TTC549 (cell line): ENCODE measurements at regions not wholly inside any gene's neighbourhood (a gene's known extent, or its start where the extent isn't known, plus 50 kb on each side); places are given as distances from the start of the nearest gene placed in this dataset.
"Not testable (repeated sequence)": the region's sequence is repeated elsewhere in the genome, so short reads cannot be mapped to it uniquely, and the experiment has no call there.

Experiments
- FAIRE-seq: peaks from 2 replicates; lab custom pipeline; 2012; peaks lifted over from hg19 to GRCh38; lab: Jason Lieb, UNC

DNA sequence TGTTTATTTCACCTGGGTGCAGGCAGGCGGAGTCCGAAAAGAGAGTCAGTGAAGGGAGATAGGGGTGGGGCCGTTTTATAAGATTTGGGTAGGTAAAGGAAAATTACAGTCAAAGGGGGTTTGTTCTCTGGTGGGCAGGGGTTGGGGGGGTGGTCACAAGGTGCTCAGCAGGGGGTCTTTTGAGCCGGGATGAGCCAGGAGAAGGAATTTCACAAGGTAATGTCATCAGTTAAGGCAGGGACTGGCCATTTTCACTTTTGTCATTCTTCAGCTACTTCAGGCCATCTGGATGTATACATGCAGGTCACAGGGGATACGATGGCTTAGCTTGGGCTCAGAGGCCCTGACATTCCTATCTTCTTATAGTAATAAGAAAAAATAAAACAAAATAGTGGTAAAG is 220.3 kb upstream of the ZNF608 start:
- not testable (repeated sequence) for FAIRE-seq

- FAIRE-seq = not testable (repeated sequence)
Observed at GRCh38 chr5:124970381-124970780, 223.9 kb upstream of the ZNF608 start.

DNA sequence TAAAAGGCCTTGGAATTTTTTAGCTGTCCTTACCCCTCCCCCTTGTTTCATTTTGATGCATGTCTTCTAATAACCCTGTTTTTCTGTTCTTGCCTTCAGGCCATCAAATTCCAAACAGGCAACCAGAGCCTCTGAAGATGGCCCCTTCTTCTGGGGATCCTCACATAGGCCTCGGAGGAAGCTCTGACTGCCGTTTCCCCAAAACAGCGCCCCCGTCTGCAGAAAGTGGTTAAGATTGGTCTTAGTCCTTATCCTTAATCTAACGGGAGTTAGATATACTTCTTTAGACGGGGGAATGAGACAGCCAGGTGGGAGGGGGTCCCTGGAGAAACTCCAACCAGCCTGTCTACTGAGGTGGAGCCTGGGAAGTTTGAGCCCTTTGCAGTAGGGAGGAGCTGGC is 226.3 kb upstream of the ZNF608 start:
- no peak for FAIRE-seq

DNA sequence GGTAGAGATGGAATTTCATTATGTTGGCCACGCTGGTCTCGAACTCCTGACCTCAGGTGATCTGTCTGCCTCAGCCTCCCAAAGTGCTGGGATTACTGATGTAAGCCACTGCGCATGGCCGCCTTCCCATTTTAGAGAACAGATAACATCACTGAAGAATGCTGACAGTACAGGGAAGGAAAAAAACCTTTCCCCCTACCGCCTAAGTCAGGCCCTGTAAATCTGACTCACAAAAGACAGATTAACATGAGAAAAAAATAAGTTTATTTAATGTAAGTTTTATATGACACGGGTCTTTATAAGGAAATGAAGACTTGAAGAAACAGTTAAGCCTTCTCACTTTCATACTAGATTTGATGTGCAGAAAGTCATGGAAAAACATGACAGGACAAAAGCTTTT is 227.2 kb upstream of the ZNF608 start:
- FAIRE-seq = no peak

GRCh38 chr5:124976086-124976485 is 229.6 kb upstream of the ZNF608 start:
- FAIRE-seq = no peak

DNA sequence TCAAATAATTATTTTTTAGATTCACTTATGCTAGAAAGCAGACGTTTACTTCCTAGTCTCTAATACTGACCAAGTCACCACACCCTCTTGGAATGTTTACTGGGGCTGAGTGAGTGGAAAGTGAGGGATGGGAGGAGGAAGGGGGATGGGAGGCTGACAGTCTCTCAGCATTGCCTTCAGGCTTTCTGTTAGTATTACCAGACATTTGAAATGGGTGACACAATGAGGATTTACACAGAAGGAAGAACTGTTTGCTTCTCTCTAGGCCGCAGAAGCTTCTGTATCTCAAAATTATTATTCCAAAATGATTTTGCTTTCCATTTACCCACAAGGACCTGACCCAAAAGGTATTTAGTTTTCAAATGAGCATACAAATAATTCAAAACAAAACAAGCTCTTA is 232.8 kb upstream of the ZNF608 start:
- FAIRE-seq = no peak

DNA sequence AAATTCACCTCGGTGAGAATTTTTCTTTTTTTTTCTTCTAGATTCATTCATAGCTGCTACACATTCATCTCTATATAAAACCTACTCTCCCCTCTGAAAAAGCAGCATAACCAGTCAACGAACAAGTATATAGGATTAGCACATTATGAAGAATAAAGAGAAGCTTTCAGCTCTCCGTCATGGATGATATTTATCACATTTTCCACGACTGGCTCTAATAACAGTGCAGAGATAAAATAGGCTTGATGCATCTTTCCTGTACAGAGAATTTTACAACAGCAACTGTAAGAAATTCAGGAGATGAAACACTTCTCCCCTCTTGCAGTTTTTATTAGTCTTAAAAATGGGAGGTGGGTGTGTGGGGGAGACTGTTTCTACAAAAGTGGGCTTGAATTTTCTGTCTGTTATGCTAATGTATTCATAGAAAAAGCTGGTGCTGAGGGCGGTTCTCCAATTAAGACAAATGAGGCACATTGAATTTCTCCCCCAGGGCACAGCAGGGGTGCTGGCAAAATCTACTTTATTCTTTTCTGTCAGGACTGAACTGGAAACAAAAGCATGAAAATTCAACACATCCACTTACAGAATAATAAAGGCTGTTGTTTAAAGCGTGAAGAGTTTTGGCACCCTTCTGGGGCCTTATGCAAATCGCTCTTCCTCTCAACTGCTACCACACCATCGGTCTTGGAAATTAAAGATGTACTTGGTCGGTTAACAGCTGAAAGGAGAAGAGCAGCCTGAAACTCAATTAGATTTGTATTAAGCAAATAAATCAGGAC is 233.9 kb upstream of the ZNF608 start:
- no peak for FAIRE-seq

DNA sequence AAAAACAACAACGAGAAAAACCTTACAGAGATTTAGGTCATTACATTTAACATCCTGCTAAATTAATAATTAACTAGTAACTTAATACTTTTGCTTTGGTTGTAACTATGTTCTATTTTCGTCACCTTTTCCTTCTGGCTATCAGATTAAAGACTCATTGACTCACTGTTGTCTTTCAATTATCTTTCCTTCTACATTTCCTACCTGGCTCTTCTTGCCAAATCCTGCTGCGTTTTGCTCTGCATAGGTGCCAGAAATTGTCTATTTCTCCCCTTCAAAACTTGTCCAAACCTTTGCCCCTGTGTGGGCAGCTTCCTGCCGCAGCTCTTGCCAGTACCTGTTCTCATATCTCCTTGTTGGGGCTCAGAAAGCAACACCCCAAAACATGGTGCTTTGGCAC is 235.5 kb upstream of the ZNF608 start:
- FAIRE-seq = no peak

DNA sequence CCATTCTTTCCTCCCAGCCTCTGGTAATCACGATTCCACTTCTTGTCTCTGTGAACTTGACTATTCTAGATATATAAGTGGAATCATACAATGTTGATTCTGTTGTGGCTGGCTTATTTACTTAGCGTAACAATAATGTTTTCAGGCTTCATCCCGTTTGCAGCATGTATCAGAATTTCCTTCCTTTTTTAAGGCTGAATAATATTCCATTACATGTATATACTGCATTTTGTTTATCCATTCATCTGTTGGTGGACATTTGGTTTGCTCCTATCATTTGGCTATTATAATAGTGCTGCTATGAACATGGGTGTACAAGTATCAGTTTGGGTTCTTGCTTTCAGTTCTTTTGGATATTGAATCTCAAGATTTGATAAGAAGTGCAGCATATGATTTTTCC is 239.7 kb upstream of the ZNF608 start:
- no peak for FAIRE-seq

DNA sequence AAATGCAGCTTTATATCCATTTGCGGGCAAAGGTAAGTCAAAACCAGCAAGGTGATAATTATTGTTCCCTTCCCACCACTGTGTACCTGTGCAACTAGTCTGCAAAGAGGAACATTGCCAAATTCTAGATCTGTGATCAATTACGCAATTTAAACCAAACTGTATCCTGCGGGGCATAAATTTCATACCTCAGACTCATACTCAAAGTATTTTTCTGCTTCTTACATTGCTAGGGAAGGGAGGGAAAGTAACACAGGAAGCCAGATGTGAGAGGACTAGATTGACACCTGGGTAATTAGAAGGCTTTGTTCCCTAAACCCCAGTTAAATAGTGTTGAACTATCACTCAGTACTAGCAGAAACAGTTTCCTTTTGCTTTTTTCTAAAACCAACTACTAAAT is 240.2 kb upstream of the ZNF608 start:
- FAIRE-seq = no peak

DNA sequence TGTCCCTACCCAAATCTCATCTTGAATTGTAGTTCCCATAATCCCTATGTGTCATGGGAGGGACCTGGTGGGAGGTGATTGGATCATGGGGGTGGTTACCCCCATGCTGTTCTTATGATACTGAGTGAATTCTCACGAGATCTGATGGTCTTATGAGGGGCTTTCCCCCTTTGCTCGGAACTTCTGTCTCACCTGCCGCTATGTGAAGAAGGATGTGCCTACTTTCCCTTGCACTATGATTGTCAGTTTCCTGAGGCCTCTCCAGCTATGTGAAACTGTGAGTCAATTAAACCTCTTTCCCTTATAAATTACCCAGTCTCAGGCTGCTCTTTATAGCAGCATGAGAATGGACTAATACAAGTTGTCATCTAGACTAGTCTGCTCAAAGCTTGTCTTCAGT is 241.3 kb upstream of the ZNF608 start:
- FAIRE-seq = not testable (repeated sequence)

- FAIRE-seq = no peak
Observed at GRCh38 chr5:124990723-124991122, 244.3 kb upstream of the ZNF608 start.

DNA sequence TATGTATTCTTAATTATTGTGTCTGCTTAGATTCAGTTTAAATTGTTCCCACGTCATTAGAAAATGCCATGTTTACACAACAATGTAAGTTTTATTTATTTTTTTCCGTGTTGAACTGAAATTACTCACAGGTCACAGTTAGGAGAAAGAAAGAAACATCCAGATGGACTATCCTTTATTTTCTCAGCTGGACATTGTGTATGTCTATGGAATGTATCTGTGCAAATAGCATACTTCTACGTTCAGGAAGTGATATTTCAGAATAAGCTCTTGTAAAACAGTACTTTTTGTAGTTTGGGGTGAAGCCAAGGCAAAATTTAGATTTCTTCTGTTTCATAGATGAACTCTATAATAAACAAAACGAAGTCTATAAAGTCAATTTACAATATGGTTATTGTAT is 249.0 kb upstream of the ZNF608 start:
- no peak for FAIRE-seq

GRCh38 chr5:124996023-124996763 is 249.8 kb upstream of the ZNF608 start:
- FAIRE-seq = no peak

GRCh38 chr5:124996764-124997077 is 250.3 kb upstream of the ZNF608 start:
- FAIRE-seq = no peak

DNA sequence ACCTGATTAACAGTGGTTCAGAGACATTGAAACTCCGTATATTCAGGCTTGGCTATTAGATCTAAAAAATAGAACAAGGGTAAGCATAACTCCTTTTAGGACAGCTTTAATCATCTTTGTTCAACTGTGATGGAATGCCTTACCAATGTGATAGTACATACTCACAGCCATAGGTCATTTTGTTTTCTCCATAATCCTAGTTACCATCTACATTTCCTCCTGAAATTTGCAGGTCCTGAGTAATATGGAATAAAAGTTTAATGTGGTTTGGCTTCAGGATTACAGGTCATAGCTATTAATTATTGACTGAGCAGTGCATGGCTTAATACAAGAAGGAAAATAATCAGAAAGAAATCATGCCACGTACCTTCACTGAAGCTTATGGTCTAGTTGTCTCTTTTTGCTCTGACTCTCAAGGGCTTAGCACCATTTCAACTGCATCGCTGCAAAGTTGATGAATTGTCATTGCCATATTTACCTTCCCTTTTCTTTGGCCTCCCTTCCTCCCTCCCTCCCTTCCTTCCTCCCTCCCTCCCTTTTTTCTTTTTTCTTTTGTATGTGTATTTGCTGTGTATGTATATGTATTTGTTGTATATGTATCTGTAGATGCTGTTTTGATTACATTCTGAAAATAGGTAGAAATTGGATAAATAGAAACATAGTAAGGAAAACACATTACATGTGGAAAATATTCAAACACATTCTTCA is 250.9 kb upstream of the ZNF608 start:
- FAIRE-seq = no peak

GRCh38 chr5:124998520-124998919 is 252.1 kb upstream of the ZNF608 start:
- FAIRE-seq = no peak

GRCh38 chr5:125002727-125003598 is 256.5 kb upstream of the ZNF608 start:
- no peak for FAIRE-seq

DNA sequence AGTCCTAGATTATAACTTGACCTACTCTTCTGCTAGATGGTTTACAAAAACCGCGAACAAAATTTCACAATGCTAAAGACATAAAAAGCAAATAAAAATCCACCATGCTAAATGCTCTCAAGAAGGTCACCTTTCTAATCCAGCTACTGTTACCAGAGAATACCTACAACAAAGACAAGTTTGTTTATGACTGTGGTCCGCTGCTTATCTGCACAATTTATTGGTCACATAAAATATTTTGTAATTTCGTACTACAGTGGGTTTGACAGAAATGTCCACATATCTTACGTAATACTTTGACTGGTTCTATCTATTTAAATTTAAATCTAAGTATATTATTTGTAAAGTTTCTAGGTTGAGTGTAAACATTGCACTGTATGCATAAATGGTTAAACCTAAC is 257.6 kb upstream of the ZNF608 start:
- FAIRE-seq = no peak

- no peak for FAIRE-seq
Observed at GRCh38 chr5:125005266-125005665, 258.8 kb upstream of the ZNF608 start.

DNA sequence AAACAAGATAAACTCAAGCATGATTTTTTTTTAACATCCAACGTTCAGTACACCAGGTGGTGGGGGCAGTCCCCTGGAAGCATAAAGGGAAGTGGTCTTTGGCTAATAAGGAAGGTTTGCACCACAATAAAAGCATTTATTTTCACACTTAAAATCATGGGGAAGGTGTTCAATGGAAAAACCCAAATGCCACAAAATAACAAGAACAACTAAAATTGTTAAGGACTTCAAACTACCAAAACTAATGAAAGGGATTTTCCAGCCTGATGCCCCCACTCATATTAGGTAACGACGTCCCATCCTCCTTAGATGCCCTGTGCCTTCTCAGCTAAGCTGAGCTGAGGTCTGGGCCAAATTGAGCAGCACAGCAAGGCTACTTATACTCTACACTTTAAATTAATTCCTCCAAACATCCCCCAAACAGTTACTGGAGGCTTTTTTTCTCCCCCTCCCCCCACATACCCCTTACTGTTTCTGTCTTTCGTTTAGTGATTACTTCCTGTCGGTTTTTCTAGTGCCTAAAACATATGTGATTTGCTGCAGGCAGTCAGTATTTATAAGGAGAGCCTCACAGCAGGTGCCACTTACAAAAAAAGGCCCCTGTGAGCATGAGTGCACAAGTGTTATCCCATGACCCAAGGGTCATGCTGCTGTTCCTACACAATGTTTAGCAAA is 259.7 kb upstream of the ZNF608 start:
- FAIRE-seq = no peak

DNA sequence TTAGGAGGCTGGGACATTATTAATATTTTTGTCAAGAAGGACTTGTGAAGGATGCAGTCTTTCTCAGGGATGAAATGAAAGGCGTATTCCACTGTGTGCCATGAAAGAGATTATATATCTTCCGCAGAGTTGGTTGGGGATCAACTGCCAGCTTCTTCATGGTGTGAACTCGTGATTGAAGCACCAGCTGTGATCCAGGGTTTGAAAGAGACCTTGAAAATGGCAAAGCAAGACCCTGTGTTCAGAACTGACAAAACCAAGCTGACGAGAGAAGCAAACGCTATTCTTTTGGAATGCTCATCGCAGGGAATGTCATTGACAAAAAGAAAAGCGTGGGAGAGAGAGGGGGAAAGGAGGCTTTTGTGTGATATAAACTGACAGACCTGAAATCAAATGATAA is 263.9 kb upstream of the ZNF608 start:
- FAIRE-seq = no peak
